Hematopoietic multipotent progenitor cell (in vitro differentiated cells): ENCODE measurements at regions not wholly inside any gene's neighbourhood (a gene's known extent, or its start where the extent isn't known, plus 50 kb on each side); places are given as distances from the start of the nearest gene placed in this dataset.

Experiments used
- DNase-seq, 3 donors: peaks; one replicate each; pipeline ENCODE4 v3.0.0-alpha.2; 2011 to 2015; ENCODE audit warnings: low read depth in 2 of 3, low spot score in 2 of 3

- no peak for DNase-seq
These were observed 209.0 kb upstream of the SIX2 start for GRCh38 chr2:45218297-45218696.

GRCh38 chr2:45216118-45216517 is 206.9 kb upstream of the SIX2 start:
- no peak for DNase-seq

- no peak for DNase-seq
These were observed 205.3 kb upstream of the SIX2 start for GRCh38 chr2:45214550-45214949.

- DNase-seq: no peak
These were observed 203.8 kb upstream of the SIX2 start for GRCh38 chr2:45212953-45213635.

DNA sequence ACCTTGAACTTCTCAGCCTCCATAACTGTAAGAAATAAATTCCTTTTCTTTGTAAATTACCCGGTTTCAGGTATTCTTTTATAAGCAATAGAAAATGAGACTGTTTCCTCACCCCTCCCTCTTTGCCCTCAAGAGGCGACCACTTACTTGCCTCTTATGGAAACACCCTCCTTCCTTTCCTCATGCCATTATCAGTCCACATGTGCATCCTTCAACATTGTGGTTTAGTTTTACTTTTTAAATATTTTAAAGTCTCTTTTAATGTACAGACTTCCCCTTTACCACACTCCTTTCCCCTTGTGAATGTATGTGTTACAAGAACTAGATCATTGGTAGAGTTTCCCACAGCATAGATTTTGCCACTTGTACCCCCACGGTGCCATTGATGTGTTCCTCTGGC is 202.4 kb upstream of the SIX2 start:
- DNase-seq: peak in 2 of 3 donors; percentile 22 to 70

GRCh38 chr2:45210462-45211195 is 201.4 kb upstream of the SIX2 start:
- DNase-seq: no peak

DNA sequence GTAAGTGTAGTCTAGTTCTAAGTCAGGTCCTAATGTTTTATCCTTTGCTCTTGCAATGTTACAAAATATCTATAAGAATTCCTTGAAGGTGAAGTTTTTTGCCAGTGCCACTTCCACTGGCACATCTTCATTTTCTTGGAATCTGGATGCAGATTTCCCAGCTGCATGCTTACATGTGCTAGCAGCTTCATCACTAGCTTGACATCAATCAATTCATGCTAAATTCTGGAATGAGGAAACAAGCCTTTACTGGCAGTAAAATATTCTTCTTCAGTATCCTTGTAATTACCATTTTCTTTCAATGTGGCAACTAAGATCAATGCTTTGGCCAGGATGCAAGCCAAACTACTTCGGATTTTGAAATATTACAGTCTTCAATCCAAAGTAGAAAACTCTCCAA is 200.6 kb upstream of the SIX2 start:
- no peak for DNase-seq

DNA sequence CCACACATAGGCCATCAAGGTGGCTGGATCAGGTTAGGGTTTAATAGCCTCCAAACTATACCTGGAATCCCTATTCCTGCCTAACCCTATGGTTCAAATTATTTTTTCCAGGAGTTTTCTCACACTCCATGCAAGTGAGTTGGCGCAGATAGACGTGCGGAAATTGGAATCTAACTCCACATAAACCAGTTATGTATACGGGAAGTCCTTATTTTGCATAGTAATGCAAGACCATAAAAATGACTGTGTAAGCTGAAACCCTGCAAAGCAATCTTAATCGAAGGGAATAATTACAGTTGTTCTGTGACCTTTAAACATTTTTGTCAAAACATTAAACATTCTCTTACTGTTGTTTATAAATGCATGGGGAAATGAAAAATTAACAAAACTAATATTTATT is 200.1 kb upstream of the SIX2 start:
- DNase-seq: no peak

DNA sequence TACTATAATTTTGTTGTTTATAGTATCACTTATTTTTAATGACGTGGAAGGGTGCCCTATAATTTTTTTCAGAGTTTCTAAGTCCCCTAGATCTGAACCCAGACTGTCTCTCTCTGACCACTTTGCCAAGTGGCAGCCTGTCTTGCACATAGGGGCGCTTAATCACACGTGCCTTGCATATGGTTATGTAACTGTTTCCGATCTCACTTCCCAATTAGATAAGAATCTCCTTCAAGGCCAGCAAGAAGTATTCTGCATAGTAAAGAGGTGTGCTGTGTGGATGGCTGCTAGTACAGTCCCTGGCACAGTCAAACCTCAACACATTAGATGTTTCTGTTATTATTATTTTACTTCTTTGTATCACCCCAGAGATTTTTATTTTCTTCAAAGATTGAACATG is 197.8 kb upstream of the SIX2 start:
- peak in 2 of 3 donors; percentile 58 to 75 for DNase-seq

GRCh38 chr2:45205985-45206384 is 196.7 kb upstream of the SIX2 start:
- no peak for DNase-seq

DNA sequence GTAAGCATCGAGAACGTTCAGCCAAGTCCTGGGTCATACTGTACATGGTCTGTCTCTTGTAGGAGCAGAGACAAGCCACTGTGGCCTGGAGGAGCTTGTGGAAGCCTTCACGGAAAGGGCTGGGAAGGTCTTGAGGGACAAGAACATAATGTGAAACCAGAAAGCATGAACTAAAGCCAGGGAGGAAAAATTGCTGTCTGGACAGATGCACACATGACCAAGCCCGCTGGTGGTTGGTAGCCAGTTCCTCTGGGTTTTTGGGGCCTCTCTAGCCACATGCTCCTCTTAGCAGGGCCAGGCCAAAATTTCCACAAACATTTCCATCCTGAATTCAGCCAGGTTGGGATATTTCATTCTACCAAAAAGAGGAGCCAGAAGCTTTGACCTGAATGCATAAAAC is 196.2 kb upstream of the SIX2 start:
- DNase-seq: no peak

DNA sequence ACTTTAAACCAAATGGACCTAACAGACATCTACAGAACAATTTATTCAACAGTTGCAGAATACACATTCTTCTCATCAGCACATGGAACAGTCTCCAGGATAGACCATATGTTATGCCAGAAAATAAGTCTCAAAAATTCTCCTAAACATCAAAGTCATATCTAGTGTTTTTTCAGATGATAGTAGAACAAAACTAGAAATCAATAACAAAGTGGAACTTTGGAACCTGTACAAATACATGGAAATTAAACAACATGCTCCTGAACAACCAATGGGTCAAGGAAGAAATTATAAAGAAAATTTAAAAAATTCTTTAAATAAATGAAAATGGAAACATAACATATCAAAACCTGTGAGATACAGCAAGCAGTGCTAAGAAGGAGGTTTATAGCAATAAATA is 194.1 kb upstream of the SIX2 start:
- no peak for DNase-seq

DNA sequence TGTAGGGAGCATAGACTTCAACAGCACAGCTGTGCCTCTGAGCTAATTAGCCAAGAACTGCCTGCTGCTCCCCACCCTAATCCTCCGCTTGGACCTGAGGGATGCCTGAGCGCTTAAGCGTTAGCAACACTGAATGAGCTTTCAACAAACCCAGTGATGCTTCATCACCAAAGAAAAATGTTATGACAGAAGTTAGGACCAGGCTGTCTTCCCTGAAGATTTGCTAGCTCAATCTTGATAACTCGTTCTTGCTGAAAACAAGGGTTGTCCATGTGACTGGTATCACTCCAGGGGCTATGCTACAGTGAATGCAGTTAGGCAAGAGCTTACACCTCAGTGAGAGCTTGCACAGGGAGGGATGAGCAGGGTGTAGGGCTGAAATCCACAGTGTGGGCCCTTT is 190.7 kb upstream of the SIX2 start:
- DNase-seq: no peak

DNA sequence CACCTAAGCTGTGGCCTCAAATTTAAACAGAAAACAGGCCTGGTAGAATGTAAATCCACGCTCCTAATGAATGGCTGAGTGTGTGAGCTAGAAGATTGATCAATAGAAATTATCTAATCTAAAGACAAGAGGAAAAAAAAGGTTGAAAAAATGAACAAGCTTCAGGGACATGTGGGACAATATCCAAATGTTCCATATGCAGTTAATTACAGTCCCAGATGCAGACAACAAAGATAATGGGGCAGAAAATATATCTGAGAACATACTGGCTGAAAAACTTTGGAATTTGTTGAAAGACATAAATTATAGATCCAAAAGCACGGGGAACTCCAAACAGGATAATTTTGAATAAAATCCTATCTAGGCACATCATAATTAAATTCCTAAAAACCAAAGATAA is 186.7 kb upstream of the SIX2 start:
- no peak for DNase-seq

DNA sequence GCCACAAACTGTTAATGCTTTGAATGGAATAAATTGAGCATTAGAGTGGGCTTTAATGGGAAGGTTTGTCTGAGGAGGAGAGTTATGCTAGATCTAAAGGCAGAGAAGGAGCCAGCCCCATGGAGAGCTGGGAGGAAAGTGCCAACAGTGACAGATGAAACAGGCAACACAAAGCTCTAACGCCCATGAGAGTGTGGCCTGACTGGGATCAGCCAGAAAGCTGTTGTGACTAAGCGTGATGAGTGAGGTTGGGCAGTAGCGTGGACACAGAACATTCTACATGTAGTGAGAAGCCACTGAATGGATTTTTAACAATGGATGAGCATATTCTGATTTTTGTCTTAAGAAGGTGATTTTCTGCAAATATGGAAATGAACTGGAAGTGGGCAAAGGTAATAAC is 185.3 kb upstream of the SIX2 start:
- DNase-seq: no peak

DNA sequence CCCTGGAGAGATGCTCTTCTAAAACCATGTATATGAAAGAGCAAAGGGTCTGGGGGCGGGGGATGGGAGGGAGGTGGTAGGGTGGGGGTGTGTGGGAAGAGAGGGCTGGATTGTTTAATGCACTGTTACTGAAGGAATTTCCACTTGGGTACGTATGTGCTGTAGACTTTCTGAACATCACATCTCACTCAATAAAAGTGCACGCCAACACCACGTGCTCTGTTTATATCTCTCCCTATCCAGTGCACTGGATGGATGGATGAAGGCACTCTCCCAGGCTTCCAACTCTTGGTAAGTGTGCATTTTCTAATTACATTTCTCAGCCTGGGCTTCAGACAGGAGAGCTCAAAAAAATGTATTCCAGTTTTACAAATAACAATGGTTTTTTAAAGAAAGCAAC is 184.3 kb upstream of the SIX2 start:
- no peak for DNase-seq

DNA sequence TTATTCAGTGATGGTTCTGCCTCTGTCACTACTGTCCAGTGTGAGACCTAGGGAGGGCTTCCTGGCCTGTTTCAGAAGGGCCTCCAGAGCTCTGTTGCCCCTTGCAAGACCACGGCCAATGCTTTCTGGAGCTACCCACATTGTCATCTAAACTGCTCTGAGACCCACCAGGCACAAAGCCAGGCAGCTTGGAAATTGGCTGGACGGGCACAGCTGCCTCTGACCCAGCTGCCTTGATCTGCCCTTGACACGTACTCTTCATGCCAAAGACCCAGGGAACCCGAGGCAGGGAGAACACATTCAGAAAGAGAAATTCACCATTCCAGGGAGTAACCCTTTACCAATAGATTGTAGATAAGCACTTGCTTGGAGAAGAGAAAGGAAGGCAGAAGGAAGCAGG is 183.7 kb upstream of the SIX2 start:
- DNase-seq: no peak

GRCh38 chr2:45192481-45192880 is 183.2 kb upstream of the SIX2 start:
- DNase-seq: no peak

- no peak for DNase-seq
These were observed 182.7 kb upstream of the SIX2 start for GRCh38 chr2:45191976-45192375.

GRCh38 chr2:45191146-45191863 is 182.1 kb upstream of the SIX2 start:
- DNase-seq: no peak

- no peak for DNase-seq
These were observed 181.3 kb upstream of the SIX2 start for GRCh38 chr2:45190481-45190942.

GRCh38 chr2:45184606-45185005 is 175.4 kb upstream of the SIX2 start:
- no peak for DNase-seq
